Mesenchymal stem cell (in vitro differentiated cells and primary cell): ENCODE measurements at regions not wholly inside any gene's neighbourhood (a gene's known extent, or its start where the extent isn't known, plus 50 kb on each side); places are given as distances from the start of the nearest gene placed in this dataset.

Experiments used
- DNase-seq: peaks from one replicate; pipeline ENCODE4 v3.0.0-alpha.2; 2013
- H2AFZ ChIP-seq: one replicate; pipeline ENCODE4 v1.6.1; 2013; ENCODE audit warnings: low read depth, mild to moderate bottlenecking, control low read depth, inconsistent platforms, low read length, moderate library complexity
- H2AK5ac ChIP-seq: 2 replicates; pipeline ENCODE4 v1.6.1; 2013; ENCODE audit warnings: low read length, moderate library complexity, mild to moderate bottlenecking, inconsistent platforms; ENCODE audit not compliant: severe bottlenecking
- H2BK120ac ChIP-seq: one replicate; pipeline ENCODE4 v1.6.1; 2013; ENCODE audit warnings: low read depth, mild to moderate bottlenecking, inconsistent platforms, low read length, moderate library complexity
- H2BK12ac ChIP-seq, 2 experiments: one replicate each; pipeline ENCODE4 v1.6.1; 2013; ENCODE audit warnings: inconsistent platforms in 2 of 2, low read length in 2 of 2, mild to moderate bottlenecking in 2 of 2, moderate library complexity in 2 of 2, control low read depth in 1 of 2
- H2BK15ac ChIP-seq: one replicate; pipeline ENCODE4 v1.6.1; 2013; ENCODE audit warnings: mild to moderate bottlenecking, low read depth, inconsistent platforms; ENCODE audit not compliant: poor library complexity, severe bottlenecking
- H2BK5ac ChIP-seq: 2 replicates; pipeline ENCODE4 v1.6.1; 2013; ENCODE audit warnings: low read depth, mild to moderate bottlenecking, low read length, control low read depth, inconsistent platforms; ENCODE audit not compliant: poor library complexity, severe bottlenecking
- H3K14ac ChIP-seq, 2 experiments: one replicate each; pipeline ENCODE4 v1.6.1; 2013; ENCODE audit warnings: inconsistent platforms in 2 of 2, low read length in 2 of 2, control low read depth in 1 of 2, mild to moderate bottlenecking in 1 of 2, moderate library complexity in 1 of 2
- H3K18ac ChIP-seq, 2 experiments: one replicate each; pipeline ENCODE4 v1.6.1; 2013; ENCODE audit warnings: inconsistent platforms in 2 of 2, low read length in 2 of 2, control low read depth in 1 of 2, low read depth in 1 of 2, mild to moderate bottlenecking in 1 of 2
- H3K23ac ChIP-seq, 2 experiments: one replicate each; pipeline ENCODE4 v1.6.1; 2013; ENCODE audit warnings: inconsistent platforms in 2 of 2, low read length in 2 of 2, mild to moderate bottlenecking in 2 of 2, moderate library complexity in 2 of 2, control low read depth in 1 of 2
- H3K27ac ChIP-seq: 2 replicates; pipeline ENCODE4 v1.5.1; 2013; ENCODE audit warnings: mild to moderate bottlenecking, moderate library complexity, low read length, control low read depth, inconsistent platforms; ENCODE audit not compliant: poor library complexity, severe bottlenecking
- H3K27me3 ChIP-seq, 2 experiments: 2 replicates each; pipeline versions ENCODE4 v1.6.1 to v1.7.0; 2013; ENCODE audit warnings: low read length in 2 of 2, mild to moderate bottlenecking in 2 of 2, moderate library complexity in 2 of 2, control low read depth in 1 of 2, inconsistent platforms in 1 of 2; ENCODE audit not compliant: control insufficient read depth in 1 of 2, insufficient read depth in 1 of 2
- H3K36me3 ChIP-seq, 2 experiments: 2 replicates each; pipeline versions ENCODE4 v1.6.1 to v1.7.0; 2013; ENCODE audit warnings: low read length in 2 of 2, control low read depth in 1 of 2, inconsistent platforms in 1 of 2, low read depth in 1 of 2, mild to moderate bottlenecking in 1 of 2; ENCODE audit not compliant: insufficient read depth in 2 of 2, control insufficient read depth in 1 of 2
- H3K4ac ChIP-seq, 2 experiments: one replicate each; pipeline ENCODE4 v1.6.1; 2013; ENCODE audit warnings: inconsistent platforms in 2 of 2, low read length in 2 of 2, mild to moderate bottlenecking in 2 of 2, moderate library complexity in 2 of 2, control low read depth in 1 of 2, low read depth in 1 of 2
- H3K4me1 ChIP-seq: 2 replicates; pipeline ENCODE4 v1.6.1; 2013; ENCODE audit warnings: low read depth, low read length, control low read depth; ENCODE audit not compliant: control insufficient read depth, insufficient read depth
- H3K4me2 ChIP-seq: 2 replicates; pipeline ENCODE4 v1.6.1; 2013; ENCODE audit warnings: low read length, mild to moderate bottlenecking, inconsistent platforms; ENCODE audit not compliant: poor library complexity, severe bottlenecking
- H3K4me3 ChIP-seq, 2 experiments: 2 replicates each; pipeline versions ENCODE4 v1.5.1 to v1.7.0; 2013; ENCODE audit warnings: low read length in 2 of 2, mild to moderate bottlenecking in 2 of 2, control low read depth in 1 of 2, low read depth in 1 of 2; ENCODE audit not compliant: insufficient read depth in 1 of 2
- H3K79me1 ChIP-seq: replicated peaks from 2 replicates; pipeline ENCODE4 v1.6.1; 2013; ENCODE audit warnings: mild to moderate bottlenecking, control low read depth, low read length, inconsistent platforms; ENCODE audit not compliant: poor library complexity, severe bottlenecking
- H3K9ac ChIP-seq: 2 replicates; pipeline ENCODE4 v1.7.0; 2013; ENCODE audit warnings: mild to moderate bottlenecking, low read length, moderate library complexity
- H3K9me3 ChIP-seq: 2 replicates; pipeline ENCODE4 v1.7.0; 2013; ENCODE audit warnings: mild to moderate bottlenecking, low read length; ENCODE audit not compliant: control insufficient read depth
- H4K8ac ChIP-seq: one replicate; pipeline ENCODE4 v1.6.1; 2013; ENCODE audit warnings: inconsistent platforms, mild to moderate bottlenecking, low read length, moderate library complexity
- H4K91ac ChIP-seq: one replicate; pipeline ENCODE4 v1.6.1; 2013; ENCODE audit warnings: mild to moderate bottlenecking, low read length, inconsistent platforms
- WGBS: methylation state at CpG from one replicate; pipeline ENCODE4 v1.1.7; 2013; ENCODE audit warnings: mixed read lengths; 5-methylcytosine and 5-hydroxymethylcytosine counted together

DNA sequence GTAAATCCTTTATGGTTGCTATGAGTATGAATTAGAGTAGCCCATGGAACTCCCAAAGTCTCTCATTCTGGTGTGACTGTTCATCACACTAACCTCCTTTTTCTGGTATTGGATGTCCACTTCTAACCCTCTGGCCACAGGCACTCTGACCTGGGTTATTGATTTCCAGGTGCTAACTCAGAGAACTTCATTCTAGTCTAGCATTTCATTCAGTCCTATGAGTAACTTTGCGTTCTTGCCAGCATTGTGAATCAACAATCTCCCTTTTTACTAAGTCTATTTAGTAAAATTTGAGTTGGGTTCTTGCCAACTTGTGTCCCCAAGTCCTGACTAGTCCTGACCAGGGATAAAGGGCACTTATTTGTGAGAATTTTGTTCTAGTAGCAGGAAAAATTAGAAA, 103.5 kb downstream of the SNX18 start:
- Histone ChIP-seq H2BK5ac (no peak overlapping the region), H2AK5ac (no peak overlapping the region), H3K27me3 (peaks cover 0 to 9% of the 10 kb centered on the region in 2 experiments), H4K91ac (no peak overlapping the region), H3K9ac (no peak overlapping the region), H2BK12ac (no peak overlapping the region), H3K79me1 (no peaks in the 10 kb centered on the region), H3K4me3 (no peak overlapping the region), H3K4me2 (no peak overlapping the region), H2BK15ac (no peak overlapping the region), H2BK120ac (no peak overlapping the region), H3K27ac (no peak overlapping the region), H3K9me3 (no peaks in the 10 kb centered on the region), H4K8ac (no peak overlapping the region), H3K4ac (no peak overlapping the region), H3K14ac (no peak overlapping the region), H3K36me3 (no peaks in the 10 kb centered on the region), H3K18ac (no peak overlapping the region), H2AFZ (no peak overlapping the region), H3K4me1 (no peaks in the 10 kb centered on the region), H3K23ac (no peak overlapping the region)
- no peak for DNase-seq
- WGBS: no CpG with 5 or more reads among the region's 1 CpG

DNA sequence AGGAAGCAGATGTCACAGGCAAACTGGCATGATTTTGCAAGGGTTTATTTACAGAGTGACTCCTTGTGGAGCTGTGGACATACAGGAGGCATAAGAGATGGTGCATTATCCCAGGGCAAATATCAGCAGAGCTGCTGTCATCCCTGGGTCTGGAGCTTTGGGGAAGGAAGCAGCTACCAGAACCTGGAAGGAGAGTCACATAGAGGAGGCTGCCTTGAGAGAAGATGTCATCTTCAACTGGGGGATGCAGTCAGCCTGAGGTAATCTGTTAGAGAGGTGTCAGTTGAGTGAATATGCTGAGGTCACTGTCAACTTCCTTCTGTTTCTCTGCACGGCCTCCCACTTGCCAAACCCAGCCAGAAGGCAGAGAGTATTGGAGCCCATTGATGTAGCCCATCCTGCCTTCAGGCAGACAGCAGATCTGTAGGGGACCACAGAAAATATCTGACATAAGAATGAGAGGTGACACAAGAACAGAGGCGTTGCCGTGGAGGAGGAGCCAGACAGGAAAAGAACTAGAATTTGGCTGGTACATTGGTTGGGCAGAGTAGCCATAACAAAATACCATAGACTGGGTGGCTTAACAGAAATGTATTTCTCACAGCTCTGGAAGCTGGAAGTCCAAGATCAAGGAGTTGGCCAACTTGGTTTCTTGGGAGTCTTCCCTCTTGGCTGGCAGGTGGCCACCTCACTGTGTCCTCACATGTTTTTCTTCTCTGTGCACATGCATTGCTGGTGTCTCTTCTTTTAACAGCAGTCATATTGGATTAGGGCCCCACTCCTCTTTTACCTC, 102.8 kb downstream of the SNX18 start:
- H3K14ac ChIP-seq: no peak overlapping the region
- no peaks in the 10 kb centered on the region for H3K4me1 ChIP-seq
- H3K27me3 ChIP-seq: peaks cover 0 to 9% of the 10 kb centered on the region in 2 experiments
- no peak overlapping the region for H3K9ac ChIP-seq
- H2BK12ac ChIP-seq: peak overlapping the region in 1 of 2 experiments; percentile 18
- no peaks in the 10 kb centered on the region for H3K36me3 ChIP-seq
- H2BK5ac ChIP-seq: no peak overlapping the region
- H3K27ac ChIP-seq: no peak overlapping the region
- H4K91ac ChIP-seq: peak overlapping the region; percentile 29
- H3K4me3 ChIP-seq: no peak overlapping the region
- no peak overlapping the region for H2BK120ac ChIP-seq
- H3K79me1 ChIP-seq: no peaks in the 10 kb centered on the region
- no peak overlapping the region for H3K4ac ChIP-seq
- H2BK15ac ChIP-seq: no peak overlapping the region
- H3K23ac ChIP-seq: no peak overlapping the region
- 89% methylated on average over 3 of the region's 3 CpGs for WGBS
- peak; percentile 20 for DNase-seq
- H3K18ac ChIP-seq: peak overlapping the region in 1 of 2 experiments; percentile 47
- H4K8ac ChIP-seq: peak overlapping the region; percentile 73
- H3K9me3 ChIP-seq: no peaks in the 10 kb centered on the region
- no peak overlapping the region for H2AK5ac ChIP-seq
- no peak overlapping the region for H2AFZ ChIP-seq
- H3K4me2 ChIP-seq: no peak overlapping the region

DNA sequence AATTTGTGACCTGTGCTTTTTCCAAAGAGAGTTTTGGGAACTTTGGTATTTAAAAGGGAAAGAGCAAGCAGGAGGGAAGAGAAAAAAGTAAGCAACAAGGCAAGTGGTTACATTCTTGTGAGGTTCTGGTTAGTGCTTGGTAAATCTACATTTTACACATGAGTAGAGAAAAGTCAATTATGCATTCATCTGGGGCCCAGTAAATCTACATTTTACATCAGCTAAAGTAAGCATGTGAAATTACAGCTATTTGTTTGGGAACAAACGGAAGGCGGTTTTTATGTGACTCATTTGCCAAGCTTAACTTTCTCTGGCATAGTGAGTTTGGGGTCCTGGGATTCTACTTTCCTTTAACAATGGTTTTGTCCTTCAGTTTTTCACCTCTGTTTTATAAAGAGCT, 102.2 kb downstream of the SNX18 start:
- Histone ChIP-seq H2BK5ac (no peak overlapping the region), H3K9me3 (no peaks in the 10 kb centered on the region), H3K4me1 (no peaks in the 10 kb centered on the region), H3K14ac (no peak overlapping the region), H2BK15ac (no peak overlapping the region), H3K9ac (no peak overlapping the region), H4K91ac (no peak overlapping the region), H2BK120ac (no peak overlapping the region), H3K4me2 (no peak overlapping the region), H3K27me3 (peaks cover 0 to 9% of the 10 kb centered on the region in 2 experiments), H3K18ac (no peak overlapping the region), H3K4me3 (no peak overlapping the region), H3K27ac (no peak overlapping the region), H3K23ac (no peak overlapping the region), H2AK5ac (no peak overlapping the region), H4K8ac (no peak overlapping the region), H3K79me1 (no peaks in the 10 kb centered on the region), H3K4ac (no peak overlapping the region), H2AFZ (no peak overlapping the region), H2BK12ac (no peak overlapping the region), H3K36me3 (no peaks in the 10 kb centered on the region)
- 36% methylated on average over 2 of the region's 2 CpGs for WGBS
- no peak for DNase-seq

DNA sequence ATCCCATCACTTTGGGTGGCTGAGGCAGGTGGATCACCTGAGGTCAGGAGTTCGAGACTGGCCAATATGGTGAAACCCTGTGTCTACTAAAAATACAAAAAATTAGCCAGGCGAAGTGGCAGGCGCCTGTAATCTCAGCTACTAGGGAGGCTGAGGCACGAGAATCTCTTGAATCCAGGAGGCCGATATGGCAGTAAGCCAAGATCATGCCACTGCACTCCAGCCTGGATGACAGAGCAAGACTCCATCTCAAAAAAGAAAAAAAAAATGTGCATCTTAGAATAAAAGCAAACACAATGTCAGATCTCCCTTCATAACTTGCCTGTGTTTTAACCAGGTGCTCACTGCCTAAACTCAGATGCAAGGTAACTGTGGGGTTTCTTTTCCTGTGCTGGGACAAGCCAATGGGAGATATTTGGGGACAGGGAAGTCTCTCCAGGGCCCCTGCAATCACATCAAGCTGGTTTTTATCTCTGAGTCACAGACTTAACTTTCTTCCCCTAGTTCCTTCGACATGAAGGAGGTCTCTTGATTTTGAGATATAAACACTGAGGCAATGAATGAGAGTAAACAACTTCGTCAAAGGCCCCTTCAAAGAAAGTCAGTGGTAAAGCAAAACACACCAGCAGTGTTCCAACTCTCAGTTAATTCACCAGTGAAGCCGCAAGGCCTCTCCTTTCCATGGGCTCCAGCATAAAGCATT, 99.1 kb downstream of the SNX18 start:
- Histone ChIP-seq H3K14ac (no peak overlapping the region), H2BK5ac (no peak overlapping the region), H3K4me1 (no peaks in the 10 kb centered on the region), H2BK120ac (no peak overlapping the region), H2BK15ac (no peak overlapping the region), H4K91ac (no peak overlapping the region), H3K4me2 (no peak overlapping the region), H3K27ac (no peak overlapping the region), H3K9ac (no peak overlapping the region), H3K79me1 (no peaks in the 10 kb centered on the region), H4K8ac (no peak overlapping the region), H3K23ac (no peak overlapping the region), H3K4ac (peak overlapping the region in 1 of 2 experiments; percentile 82), H3K9me3 (no peaks in the 10 kb centered on the region), H3K18ac (no peak overlapping the region), H3K4me3 (no peak overlapping the region), H3K27me3 (peaks cover 0 to 5% of the 10 kb centered on the region in 2 experiments), H2AK5ac (no peak overlapping the region), H2BK12ac (no peak overlapping the region), H2AFZ (no peak overlapping the region), H3K36me3 (no peaks in the 10 kb centered on the region)
- 78% methylated on average over 7 of the region's 8 CpGs for WGBS
- DNase-seq: peak; percentile 54
